Pancreas (tissue), 10 donors: ENCODE measurements at regions not wholly inside any gene's neighbourhood (a gene's known extent, or its start where the extent isn't known, plus 50 kb on each side); places are given as distances from the start of the nearest gene placed in this dataset.
"Not testable (repeated sequence)": the region's sequence is repeated elsewhere in the genome, so short reads cannot be mapped to it uniquely, and the experiment has no call there.

Source experiments
- ATAC-seq, 4 donors: fragments of 200-7000 bp; cut with Tn5 transposase; one replicate each; pipeline versions ENCODE4 v1.8.0 to v1.9.1; 2020; ENCODE audit warnings: mild to moderate bottlenecking in 4 of 4, moderate library complexity in 4 of 4
- DNase-seq, 6 donors: peaks; one replicate each; pipeline ENCODE4 v3.0.0-alpha.2; 2020
- FAIRE-seq: peaks from 2 replicates; lab custom pipeline; 2012; peaks lifted over from hg19 to GRCh38; lab: Jason Lieb, UNC
- H3K27ac ChIP-seq, 4 donors: fragments of 200-600 bp; sonication (generic); 1 replicate in 3 of 4; 2 replicates in 1 of 4; pipeline versions ENCODE4 v1.5.0 to v1.8.0; 2020
- H3K27me3 ChIP-seq, 4 donors: fragments of 200-600 bp; one replicate each; pipeline ENCODE4 v1.8.0; 2021
- H3K36me3 ChIP-seq, 3 donors: fragments of 200-600 bp; sonication (generic) in 1 of 3; one replicate each; pipeline versions ENCODE4 v1.5.0 to v1.8.0; 2020 to 2021
- H3K4me1 ChIP-seq, 3 donors: fragments of 200-600 bp; one replicate each; pipeline ENCODE4 v1.8.0; 2021
- H3K4me3 ChIP-seq, 4 donors: fragments of 200-600 bp; sonication (generic) in 2 of 4; one replicate each; pipeline versions ENCODE4 v1.5.0 to v1.8.0; 2020 to 2021
- H3K9me3 ChIP-seq, 4 donors: fragments of 200-600 bp; one replicate each; pipeline ENCODE4 v1.8.0; 2021
- WGBS, 2 donors: extraction: QIAGEN DNeasy Blood & Tissue Kit; methylation state at CpG; one replicate each; pipeline ENCODE4 v1.1.7; 2013; 5-methylcytosine and 5-hydroxymethylcytosine counted together
- intact Hi-C, 3 donors: fragments of 100-400 bp; cut with DNase I; formaldehyde crosslinking; loops; one replicate each; pipeline versions ENCODE4 v1.11.1 to v1.14.2; 2022
- TF ChIP-seq, protein P1 (sequence below), 4 donors: fragments of 200-600 bp; sonication (generic) in 3 of 4; IDR thresholded peaks; one replicate each; pipeline versions ENCODE4 v1.5.0 to v1.8.0; 2021; ENCODE audit warnings: antibody characterized with exemption in 4 of 4
- donor health status: healthy with polysubstance abuse.
- donor health status: DM: no; HTN: no; CAD: no; lungs with moderate emphysema.
- donor health status: DM: no; HTN: no; CAD: no.
- donor health status: control.
- donor health status: control.
- donor health status: Bipolar disorder and iron deficiency.
- donor health status: DM: yes; HTN: yes; CAD: no.
- donor health status: DM: no; HTN: no; CAD: no.
- donor health status: DM: no; HTN: no; CAD: no.
- donor health status: DM: yes; HTN: yes; CAD: no.

DNA sequence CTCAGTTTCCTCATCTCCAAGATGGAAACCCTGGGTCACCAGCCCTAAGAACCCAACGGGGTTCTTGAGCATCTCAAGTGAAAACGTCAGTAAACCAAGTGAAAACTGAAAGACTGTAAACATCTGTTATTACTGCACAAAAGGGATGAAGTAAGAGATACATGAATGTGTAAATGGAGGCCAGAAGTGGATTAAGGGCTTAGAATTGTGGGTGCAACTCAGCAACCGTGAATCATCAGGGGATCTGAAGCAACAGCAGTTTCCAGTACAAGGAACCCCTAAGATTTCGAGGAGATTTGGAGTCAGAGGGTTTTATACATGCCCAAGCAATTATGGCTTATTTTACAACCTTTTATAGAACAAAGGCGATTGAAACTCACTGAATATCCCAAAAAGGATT, 95.7 kb upstream of the SVIL start:
- DNase-seq (no peak), ATAC-seq (no peak), FAIRE-seq (no peak)
- Histone ChIP-seq H3K4me1 (peaks cover 0 to 14% (median 0%) of the 10 kb centered on the region in 3 donors), H3K4me3 (no peak overlapping the region), H3K27me3 (no peaks in the 10 kb centered on the region), H3K36me3 (no peaks in the 10 kb centered on the region), H3K9me3 (no peaks in the 10 kb centered on the region), H3K27ac (no peak overlapping the region)
- TF ChIP-seq, protein P1, sequence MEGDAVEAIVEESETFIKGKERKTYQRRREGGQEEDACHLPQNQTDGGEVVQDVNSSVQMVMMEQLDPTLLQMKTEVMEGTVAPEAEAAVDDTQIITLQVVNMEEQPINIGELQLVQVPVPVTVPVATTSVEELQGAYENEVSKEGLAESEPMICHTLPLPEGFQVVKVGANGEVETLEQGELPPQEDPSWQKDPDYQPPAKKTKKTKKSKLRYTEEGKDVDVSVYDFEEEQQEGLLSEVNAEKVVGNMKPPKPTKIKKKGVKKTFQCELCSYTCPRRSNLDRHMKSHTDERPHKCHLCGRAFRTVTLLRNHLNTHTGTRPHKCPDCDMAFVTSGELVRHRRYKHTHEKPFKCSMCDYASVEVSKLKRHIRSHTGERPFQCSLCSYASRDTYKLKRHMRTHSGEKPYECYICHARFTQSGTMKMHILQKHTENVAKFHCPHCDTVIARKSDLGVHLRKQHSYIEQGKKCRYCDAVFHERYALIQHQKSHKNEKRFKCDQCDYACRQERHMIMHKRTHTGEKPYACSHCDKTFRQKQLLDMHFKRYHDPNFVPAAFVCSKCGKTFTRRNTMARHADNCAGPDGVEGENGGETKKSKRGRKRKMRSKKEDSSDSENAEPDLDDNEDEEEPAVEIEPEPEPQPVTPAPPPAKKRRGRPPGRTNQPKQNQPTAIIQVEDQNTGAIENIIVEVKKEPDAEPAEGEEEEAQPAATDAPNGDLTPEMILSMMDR (IDR thresholded peaks at IDR 0.05): no peak
- intact Hi-C loops: loop anchor here in 1 of 3 donors (10.0 kb wide), 1 partner anchor 114 kb away; no protein-coding TSS in a partner anchor
- WGBS, 2 donors: 80 to 91% methylated on average over 5 of the region's 5 CpGs

- no peak for ATAC-seq
- TF ChIP-seq, protein P1 (IDR thresholded peaks at IDR 0.05): no peak
- no peak for FAIRE-seq
- intact Hi-C loops: no loop called here
- H3K36me3 ChIP-seq: no peaks in the 10 kb centered on the region
- 57% methylated on average over 6 of the region's 6 CpGs for WGBS, 2 donors
- H3K4me3 ChIP-seq: no peak overlapping the region
- H3K9me3 ChIP-seq: no peaks in the 10 kb centered on the region
- peak overlapping the region in 1 of 4 donors; percentile 15 for H3K27ac ChIP-seq
- no peak for DNase-seq
- H3K4me1 ChIP-seq: peaks cover 0 to 13% (median 0%) of the 10 kb centered on the region in 3 donors
- no peaks in the 10 kb centered on the region for H3K27me3 ChIP-seq
Observed at GRCh38 chr10:29728541-29729049, 93.8 kb upstream of the SVIL start.

DNA sequence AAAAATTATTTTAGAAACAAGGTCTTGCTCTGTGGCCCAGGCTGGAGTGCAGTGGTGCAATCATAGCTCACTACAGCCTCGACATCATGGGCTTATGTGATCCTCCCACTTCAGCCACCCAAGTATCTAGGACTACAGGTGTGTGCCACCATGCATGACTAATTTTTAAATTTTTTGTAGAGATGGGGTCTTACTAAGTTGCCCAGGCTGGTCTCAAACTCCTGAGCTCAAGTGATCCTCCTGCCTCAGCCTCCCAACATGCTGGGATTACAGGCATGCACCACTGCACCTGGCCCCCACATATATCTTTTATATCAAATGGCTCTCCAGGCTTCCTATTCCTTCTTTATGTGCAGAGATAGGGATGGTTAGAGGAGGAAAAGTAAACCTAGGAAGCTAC, 91.2 kb upstream of the SVIL start:
- ATAC-seq, H3K36me3 ChIP-seq, H3K27me3 ChIP-seq, H3K4me3 ChIP-seq, H3K4me1 ChIP-seq, FAIRE-seq, DNase-seq, intact Hi-C loops, H3K27ac ChIP-seq, H3K9me3 ChIP-seq: not testable (repeated sequence)
- WGBS, 2 donors: 92 to 98% methylated on average over 1 of the region's 1 CpG

DNA sequence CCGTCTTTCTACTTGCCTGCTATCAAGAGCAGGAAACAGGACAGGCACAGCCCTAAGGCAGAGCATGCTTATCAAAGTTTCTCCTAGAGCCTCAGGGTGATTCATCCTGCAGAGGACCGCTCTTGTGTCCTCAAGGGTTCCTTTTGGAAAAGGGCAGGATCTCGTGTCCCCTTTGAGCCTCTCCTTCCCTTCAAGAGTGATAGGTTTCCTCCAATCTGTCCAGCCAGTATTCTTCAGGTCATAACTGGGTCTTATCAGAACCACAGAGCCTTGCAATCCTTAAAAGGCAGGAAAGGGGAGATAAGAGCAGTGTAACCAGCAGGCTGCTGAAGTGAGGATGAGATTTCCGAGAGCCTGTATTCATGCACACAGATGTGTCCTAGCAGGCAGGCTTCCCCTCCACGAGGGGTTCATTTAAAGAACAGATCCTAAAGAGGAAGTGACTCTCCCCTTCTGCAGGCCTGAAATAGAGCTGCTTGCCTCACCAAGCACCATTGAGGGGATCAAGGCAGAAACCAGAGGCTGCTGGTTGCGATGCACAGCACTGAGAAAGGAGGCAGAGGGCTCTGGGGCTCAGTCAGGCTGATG, 90.5 kb upstream of the SVIL start:
- Histone ChIP-seq H3K36me3 (no peaks in the 10 kb centered on the region), H3K4me3 (no peak overlapping the region), H3K4me1 (peaks cover 0 to 7% (median 0%) of the 10 kb centered on the region in 3 donors), H3K27ac (no peak overlapping the region), H3K27me3 (no peaks in the 10 kb centered on the region), H3K9me3 (no peaks in the 10 kb centered on the region)
- no peak for DNase-seq
- TF ChIP-seq, protein P1 (IDR thresholded peaks at IDR 0.05): no peak
- intact Hi-C loops: no loop called here
- ATAC-seq: peak in 3 of 4 donors; percentile 51 to 57 (median 56)
- 52 to 53% methylated on average over 6 of the region's 6 CpGs for WGBS, 2 donors
- no peak for FAIRE-seq

GRCh38 chr10:29723726-29724125, 89.0 kb upstream of the SVIL start:
- H3K4me1 ChIP-seq: peaks cover 0 to 7% (median 0%) of the 10 kb centered on the region in 3 donors
- TF ChIP-seq, protein P1 (IDR thresholded peaks at IDR 0.05): no peak
- WGBS, 2 donors: 74 to 83% methylated on average over 2 of the region's 2 CpGs
- H3K4me3 ChIP-seq: no peak overlapping the region
- DNase-seq (no peak), ATAC-seq (no peak), FAIRE-seq (no peak)
- H3K27me3 ChIP-seq: no peaks in the 10 kb centered on the region
- H3K9me3 ChIP-seq: no peaks in the 10 kb centered on the region
- no peaks in the 10 kb centered on the region for H3K36me3 ChIP-seq
- intact Hi-C loops: no loop called here
- H3K27ac ChIP-seq: no peak overlapping the region
